DND-41 (cell line): ENCODE measurements at regions not wholly inside any gene's neighbourhood (a gene's known extent, or its start where the extent isn't known, plus 50 kb on each side); places are given as distances from the start of the nearest gene placed in this dataset.

ENCODE experiments used
- ATAC-seq: fragments of 200-7000 bp; cut with Tn5 transposase; 3 replicates; pipeline ENCODE4 v1.9.1; 2021; ENCODE audit warnings: low read depth; ENCODE audit not compliant: insufficient read depth
- DNase-seq: peaks from one replicate; pipeline ENCODE4 v3.0.0-alpha.2; 2020
- H2AFZ ChIP-seq: 2 replicates; pipeline ENCODE4 v1.6.0; 2012; ENCODE audit warnings: low read depth, low read length
- H3K27ac ChIP-seq: 2 replicates; pipeline ENCODE4 v1.5.1; 2012; ENCODE audit warnings: low read length, inconsistent platforms
- H3K27me3 ChIP-seq: fragments of 200-600 bp; sonication (generic); 2 replicates; pipeline ENCODE4 v1.6.0; 2012; ENCODE audit warnings: low read length, mild to moderate bottlenecking, inconsistent platforms; ENCODE audit not compliant: insufficient read depth, poor library complexity
- H3K36me3 ChIP-seq: 2 replicates; pipeline ENCODE4 v1.5.1; 2012; ENCODE audit warnings: low read length, inconsistent platforms; ENCODE audit not compliant: insufficient read depth
- H3K4me1 ChIP-seq: 2 replicates; pipeline ENCODE4 v1.5.1; 2012; ENCODE audit warnings: mild to moderate bottlenecking, low read length; ENCODE audit not compliant: insufficient read depth
- H3K4me2 ChIP-seq: 2 replicates; pipeline ENCODE4 v1.6.0; 2012; ENCODE audit warnings: mild to moderate bottlenecking, moderate library complexity, low read length, inconsistent platforms; ENCODE audit not compliant: insufficient read depth
- H3K4me3 ChIP-seq, 2 experiments: fragments of 200-600 bp in 1 of 2; shearing (Covaris generic) in 1 of 2; 2 replicates each; pipeline ENCODE4 v1.5.1; 2012 to 2016; ENCODE audit warnings: inconsistent platforms in 2 of 2, low read length in 2 of 2, mild to moderate bottlenecking in 2 of 2, low read depth in 1 of 2, moderate library complexity in 1 of 2
- H3K79me2 ChIP-seq: 2 replicates; pipeline ENCODE4 v1.6.0; 2012; ENCODE audit warnings: low read length, inconsistent platforms; ENCODE audit not compliant: insufficient read depth
- H3K9ac ChIP-seq: 2 replicates; pipeline ENCODE4 v1.6.0; 2012; ENCODE audit warnings: low read depth, mild to moderate bottlenecking, inconsistent platforms, low read length, moderate library complexity
- H3K9me3 ChIP-seq: 2 replicates; pipeline ENCODE4 v1.5.1; 2012; ENCODE audit warnings: low read length, moderate library complexity, mild to moderate bottlenecking, inconsistent platforms; ENCODE audit not compliant: insufficient read depth, severe bottlenecking
- H4K20me1 ChIP-seq: 2 replicates; pipeline ENCODE4 v1.6.0; 2012; ENCODE audit warnings: low read length; ENCODE audit not compliant: insufficient read depth
- CTCF ChIP-seq: IDR thresholded peaks from 2 replicates; pipeline ENCODE4 v1.5.1; 2012; ENCODE audit warnings: borderline replicate concordance, low read length, moderate library complexity, mild to moderate bottlenecking; ENCODE audit not compliant: poor library complexity, severe bottlenecking; ENCODE audit errors: extremely low read depth
- EZH2 ChIP-seq: IDR thresholded peaks from 3 replicates; pipeline ENCODE4 v1.6.1; 2012; ENCODE audit warnings: borderline replicate concordance, low read depth, mild to moderate bottlenecking, moderate library complexity, low read length, inconsistent platforms; ENCODE audit not compliant: severe bottlenecking

GRCh38 chr16:60302676-60303075, 1568.6 kb upstream of the GOT2 start:
- no peak for DNase-seq
- TF ChIP-seq EZH2: no peak
- no peaks in the 10 kb centered on the region for H3K36me3 ChIP-seq
- H3K4me3 ChIP-seq: no peak overlapping the region
- no peaks in the 10 kb centered on the region for H3K79me2 ChIP-seq
- no peak overlapping the region for H2AFZ ChIP-seq
- no peak overlapping the region for H3K27ac ChIP-seq
- no peaks in the 10 kb centered on the region for H4K20me1 ChIP-seq
- no peak for ATAC-seq
- H3K4me1 ChIP-seq: no peaks in the 10 kb centered on the region
- H3K27me3 ChIP-seq: no peaks in the 10 kb centered on the region
- H3K9me3 ChIP-seq: no peaks in the 10 kb centered on the region
- no peak overlapping the region for H3K9ac ChIP-seq
- no peak overlapping the region for H3K4me2 ChIP-seq

- TF ChIP-seq CTCF (no peak), EZH2 (no peak)
- no peaks in the 10 kb centered on the region for H3K79me2 ChIP-seq
- H4K20me1 ChIP-seq: no peaks in the 10 kb centered on the region
- no peak overlapping the region for H2AFZ ChIP-seq
- no peak for DNase-seq
- no peaks in the 10 kb centered on the region for H3K27me3 ChIP-seq
- no peaks in the 10 kb centered on the region for H3K9me3 ChIP-seq
- no peaks in the 10 kb centered on the region for H3K4me1 ChIP-seq
- no peak overlapping the region for H3K4me2 ChIP-seq
- no peak overlapping the region for H3K27ac ChIP-seq
- no peak overlapping the region for H3K9ac ChIP-seq
- no peaks in the 10 kb centered on the region for H3K36me3 ChIP-seq
- no peak for ATAC-seq
- H3K4me3 ChIP-seq: no peak overlapping the region
Observed at GRCh38 chr16:60302261-60302660, 1568.1 kb upstream of the GOT2 start.

GRCh38 chr16:60299241-60299776, 1565.2 kb upstream of the GOT2 start:
- Histone ChIP-seq H3K9ac (no peak overlapping the region), H3K4me2 (no peak overlapping the region), H2AFZ (no peak overlapping the region), H3K9me3 (no peaks in the 10 kb centered on the region), H3K4me1 (no peaks in the 10 kb centered on the region), H3K79me2 (no peaks in the 10 kb centered on the region), H3K27me3 (no peaks in the 10 kb centered on the region), H3K27ac (no peak overlapping the region), H4K20me1 (no peaks in the 10 kb centered on the region), H3K4me3 (no peak overlapping the region), H3K36me3 (no peaks in the 10 kb centered on the region)
- TF ChIP-seq EZH2 (no peak), CTCF (no peak)
- ATAC-seq: no peak
- no peak for DNase-seq

GRCh38 chr16:60295451-60295850, 1561.3 kb upstream of the GOT2 start:
- TF ChIP-seq EZH2 (no peak), CTCF (no peak)
- Histone ChIP-seq H2AFZ (no peak overlapping the region), H3K27me3 (no peaks in the 10 kb centered on the region), H3K9me3 (no peaks in the 10 kb centered on the region), H3K4me1 (no peaks in the 10 kb centered on the region), H3K79me2 (no peaks in the 10 kb centered on the region), H3K4me2 (no peak overlapping the region), H3K4me3 (no peak overlapping the region), H3K27ac (no peak overlapping the region), H3K36me3 (no peaks in the 10 kb centered on the region), H4K20me1 (no peaks in the 10 kb centered on the region), H3K9ac (no peak overlapping the region)
- DNase-seq: no peak
- ATAC-seq: no peak
